ENCODE measurements at regions not wholly inside any gene's neighbourhood (a gene's known extent, or its start where the extent isn't known, plus 50 kb on each side); places are given as distances from the start of the nearest gene placed in this dataset.
"Not testable (repeated sequence)": the region's sequence is repeated elsewhere in the genome, so short reads cannot be mapped to it uniquely, and the experiment has no call there.

GRCh38 chr10:94123258-94123995 lies 129.7 kb downstream of the PLCE1 start:
- H3K9me3 ChIP-seq (ENCODE audit: low read depth) = no peaks in the 10 kb centered on the region
- no peaks in the 10 kb centered on the region for H3K27me3 ChIP-seq
- peak; percentile 41 to 82 for DNase-seq (ENCODE audit: low read depth in 1 of 2, low spot score in 1 of 2)
- no peak for TF ChIP-seq CTCF (IDR thresholded peaks at IDR 0.05; ENCODE audit: low read depth, low read length)
- no peak overlapping the region for H3K4me3 ChIP-seq
- H3K36me3 ChIP-seq = no peaks in the 10 kb centered on the region
- H3K27ac ChIP-seq = no peak overlapping the region
- no peaks in the 10 kb centered on the region for H3K4me1 ChIP-seq (ENCODE audit: low read depth)

GRCh38 chr10:94124147-94124546 lies 130.4 kb downstream of the PLCE1 start:
- H3K36me3 ChIP-seq; H3K27me3 ChIP-seq; H3K4me3 ChIP-seq; H3K4me1 ChIP-seq (ENCODE audit: low read depth); DNase-seq (ENCODE audit: low read depth in 1 of 2, low spot score in 1 of 2); H3K27ac ChIP-seq; H3K9me3 ChIP-seq (ENCODE audit: low read depth): not testable (repeated sequence)

GRCh38 chr10:94125268-94125667 lies 131.5 kb downstream of the PLCE1 start:
- H3K27me3 ChIP-seq; H3K4me3 ChIP-seq; H3K36me3 ChIP-seq; H3K9me3 ChIP-seq (ENCODE audit: low read depth); H3K27ac ChIP-seq; H3K4me1 ChIP-seq (ENCODE audit: low read depth); DNase-seq (ENCODE audit: low read depth in 1 of 2, low spot score in 1 of 2): not testable (repeated sequence)

- TF ChIP-seq CTCF (IDR thresholded peaks at IDR 0.05; ENCODE audit: low read depth, low read length) = no peak
- Histone ChIP-seq H3K9me3 (ENCODE audit: low read depth) (no peaks in the 10 kb centered on the region), H3K4me1 (ENCODE audit: low read depth) (no peaks in the 10 kb centered on the region), H3K27me3 (no peaks in the 10 kb centered on the region), H3K4me3 (no peak overlapping the region), H3K36me3 (no peaks in the 10 kb centered on the region), H3K27ac (no peak overlapping the region)
- peak in 1 of 2 donors; percentile 52 for DNase-seq (ENCODE audit: low read depth in 1 of 2, low spot score in 1 of 2)
These were observed 132.1 kb downstream of the PLCE1 start for GRCh38 chr10:94125856-94126255.

- H3K4me1 ChIP-seq (ENCODE audit: low read depth) = no peaks in the 10 kb centered on the region
- H3K9me3 ChIP-seq (ENCODE audit: low read depth) = no peaks in the 10 kb centered on the region
- peak in 1 of 2 donors; percentile 74 for DNase-seq (ENCODE audit: low read depth in 1 of 2, low spot score in 1 of 2)
- no peaks in the 10 kb centered on the region for H3K27me3 ChIP-seq
- TF ChIP-seq CTCF (IDR thresholded peaks at IDR 0.05; ENCODE audit: low read depth, low read length) = no peak
- H3K36me3 ChIP-seq = no peaks in the 10 kb centered on the region
- H3K4me3 ChIP-seq = no peak overlapping the region
- H3K27ac ChIP-seq = no peak overlapping the region
These were observed 135.8 kb downstream of the PLCE1 start for GRCh38 chr10:94129393-94130130.

- Histone ChIP-seq H3K27me3 (no peaks in the 10 kb centered on the region), H3K9me3 (ENCODE audit: low read depth) (no peaks in the 10 kb centered on the region), H3K4me1 (ENCODE audit: low read depth) (no peaks in the 10 kb centered on the region), H3K4me3 (no peak overlapping the region), H3K27ac (no peak overlapping the region), H3K36me3 (no peaks in the 10 kb centered on the region)
- TF ChIP-seq CTCF (IDR thresholded peaks at IDR 0.05; ENCODE audit: low read depth, low read length) = no peak
- DNase-seq (ENCODE audit: low read depth in 1 of 2, low spot score in 1 of 2) = peak in 1 of 2 donors; percentile 69
These were observed 138.2 kb downstream of the PLCE1 start for GRCh38 chr10:94131885-94132284.
